Left ventricle myocardium superior (tissue), 1 donor: ENCODE measurements at regions not wholly inside any gene's neighbourhood (a gene's known extent, or its start where the extent isn't known, plus 50 kb on each side); places are given as distances from the start of the nearest gene placed in this dataset.

Experiments
- ATAC-seq: fragments of 200-7000 bp; cut with Tn5 transposase; one replicate; pipeline ENCODE4 v1.9.1; 2020; ENCODE audit warnings: mild to moderate bottlenecking, moderate library complexity
- DNase-seq: peaks from one replicate; pipeline ENCODE4 v3.0.0-alpha.2; 2020
- intact Hi-C: fragments of 100-400 bp; cut with micrococcal nuclease; formaldehyde crosslinking; loops from one replicate; pipeline ENCODE4 v1.11.0; 2022
- donor health status: DM: no; HTN: yes; CAD: no; lungs with severe emphysema.

GRCh38 chr13:64866331-64866730 is 2363.8 kb downstream of the PCDH9 start:
- DNase-seq (no peak), ATAC-seq (no peak)
- intact Hi-C loops: no loop called here

GRCh38 chr13:64855506-64855905 is 2374.6 kb downstream of the PCDH9 start:
- ATAC-seq (no peak), DNase-seq (no peak)
- intact Hi-C loops: no loop called here

GRCh38 chr13:64850017-64850416 is 2380.1 kb downstream of the PCDH9 start:
- intact Hi-C loops: no loop called here
- ATAC-seq: no peak
- no peak for DNase-seq

GRCh38 chr13:64849196-64849595 is 2380.9 kb downstream of the PCDH9 start:
- no peak for DNase-seq
- ATAC-seq: no peak
- intact Hi-C loops: no loop called here

- no peak for DNase-seq
- no peak for ATAC-seq
- intact Hi-C loops: no loop called here
Measured at GRCh38 chr13:64847767-64848166, 2382.4 kb downstream of the PCDH9 start.

- intact Hi-C loops: no loop called here
- no peak for ATAC-seq
Measured at GRCh38 chr13:64845110-64845509, 2385.0 kb downstream of the PCDH9 start.

GRCh38 chr13:64819081-64819480 is 2411.1 kb downstream of the PCDH9 start:
- DNase-seq (no peak), ATAC-seq (no peak)
- intact Hi-C loops: no loop called here

More at GRCh38 chr13:64845110-64845509, 2385.0 kb downstream of the PCDH9 start:
- DNase-seq: no peak

- intact Hi-C loops: no loop called here
- ATAC-seq: no peak
- no peak for DNase-seq
Measured at GRCh38 chr13:64817691-64818090, 2412.4 kb downstream of the PCDH9 start.

GRCh38 chr13:64810750-64811149 is 2419.4 kb downstream of the PCDH9 start:
- ATAC-seq (no peak), DNase-seq (no peak)
- intact Hi-C loops: no loop called here

- intact Hi-C loops: no loop called here
- DNase-seq (no peak), ATAC-seq (no peak)
Measured at GRCh38 chr13:64808704-64809103, 2421.4 kb downstream of the PCDH9 start.

- intact Hi-C loops: no loop called here
- no peak for DNase-seq
Measured at GRCh38 chr13:64801768-64802167, 2428.4 kb downstream of the PCDH9 start.

GRCh38 chr13:64798422-64798821 is 2431.7 kb downstream of the PCDH9 start:
- ATAC-seq (no peak), DNase-seq (no peak)
- intact Hi-C loops: no loop called here

More at GRCh38 chr13:64801768-64802167, 2428.4 kb downstream of the PCDH9 start:
- no peak for ATAC-seq

- intact Hi-C loops: no loop called here
- ATAC-seq (no peak), DNase-seq (no peak)
Measured at GRCh38 chr13:64793592-64793991, 2436.5 kb downstream of the PCDH9 start.

- intact Hi-C loops: no loop called here
- no peak for DNase-seq
- no peak for ATAC-seq
Measured at GRCh38 chr13:64793131-64793530, 2437.0 kb downstream of the PCDH9 start.

- no peak for DNase-seq
- intact Hi-C loops: no loop called here
- ATAC-seq: no peak
Measured at GRCh38 chr13:64791373-64791772, 2438.8 kb downstream of the PCDH9 start.

GRCh38 chr13:64782466-64782865 is 2447.7 kb downstream of the PCDH9 start:
- DNase-seq (no peak), ATAC-seq (no peak)
- intact Hi-C loops: no loop called here

GRCh38 chr13:64778002-64778401 is 2452.1 kb downstream of the PCDH9 start:
- no peak for ATAC-seq
- no peak for DNase-seq
- intact Hi-C loops: no loop called here

GRCh38 chr13:64774915-64775314 is 2455.2 kb downstream of the PCDH9 start:
- intact Hi-C loops: no loop called here
- ATAC-seq (no peak), DNase-seq (no peak)

- DNase-seq (no peak), ATAC-seq (no peak)
- intact Hi-C loops: no loop called here
Measured at GRCh38 chr13:64770743-64771142, 2459.4 kb downstream of the PCDH9 start.

GRCh38 chr13:64767054-64767453 is 2463.1 kb downstream of the PCDH9 start:
- no peak for DNase-seq
- ATAC-seq: no peak
- intact Hi-C loops: no loop called here

- DNase-seq: no peak
- no peak for ATAC-seq
- intact Hi-C loops: no loop called here
Measured at GRCh38 chr13:64765636-64766035, 2464.5 kb downstream of the PCDH9 start.
